WTC11 (cell line): ENCODE measurements at regions not wholly inside any gene's neighbourhood (a gene's known extent, or its start where the extent isn't known, plus 50 kb on each side); places are given as distances from the start of the nearest gene placed in this dataset.

Experiments
- ATAC-seq: fragments of 200-7000 bp; cut with Tn5 transposase; 2 replicates; pipeline ENCODE4 v1.10.0; 2021; ENCODE audit warnings: mild to moderate bottlenecking, moderate library complexity
- CTCF ChIA-PET: fragments of 300-600 bp; sonication (Branson Sonifier 250); formaldehyde crosslinking; loops from one replicate; lab custom pipeline; 2021; ENCODE audit warnings: antibody characterized with exemption; lab: Charles Lee
- POLR2A ChIA-PET: fragments of 350-600 bp; sonication (Branson Sonifier 250); formaldehyde crosslinking; loops from one replicate; lab custom pipeline; 2021; ENCODE audit warnings: antibody characterized with exemption; lab: Charles Lee
- DNase-seq: peaks from one replicate; pipeline ENCODE4 v3.0.0; 2021; ENCODE audit warnings: low spot score
- H3K27ac Mint-ChIP-seq: 2 replicates; pipeline ENCODE4 v1.8.0; 2021; ENCODE audit warnings: mixed read lengths
- H3K27me3 Mint-ChIP-seq: 2 replicates; pipeline ENCODE4 v1.8.0; 2021; ENCODE audit warnings: low read depth, mild to moderate bottlenecking, moderate library complexity, mixed read lengths
- H3K36me3 Mint-ChIP-seq: 2 replicates; pipeline ENCODE4 v1.8.0; 2021; ENCODE audit warnings: mixed read lengths
- H3K4me1 Mint-ChIP-seq: 2 replicates; pipeline ENCODE4 v1.8.0; 2022; ENCODE audit warnings: mixed read lengths
- H3K4me3 Mint-ChIP-seq: 2 replicates; pipeline ENCODE4 v1.8.0; 2021; ENCODE audit warnings: mild to moderate bottlenecking, moderate library complexity, mixed read lengths
- H3K9me3 Mint-ChIP-seq: 2 replicates; pipeline ENCODE4 v1.8.0; 2021; ENCODE audit warnings: mixed read lengths
- SMAD4 ChIP-seq: sonication (generic); formaldehyde crosslinking; IDR thresholded peaks from 2 replicates; pipeline ENCODE4 v1.8.0; 2022; ENCODE audit warnings: mild to moderate bottlenecking, missing genetic modification reagents
- ZNF121 ChIP-seq: sonication (generic); formaldehyde crosslinking; IDR thresholded peaks from 2 replicates; pipeline ENCODE4 v1.8.0; 2023; ENCODE audit warnings: missing genetic modification reagents
- ZNF219 ChIP-seq: sonication (generic); formaldehyde crosslinking; IDR thresholded peaks from 2 replicates; pipeline ENCODE4 v1.8.0; 2023; ENCODE audit warnings: missing genetic modification reagents, mild to moderate bottlenecking, borderline replicate concordance
- ZNF232 ChIP-seq: sonication (generic); formaldehyde crosslinking; IDR thresholded peaks from 2 replicates; pipeline ENCODE4 v1.8.0; 2022; ENCODE audit warnings: mild to moderate bottlenecking, missing genetic modification reagents
- ZNF263 ChIP-seq: sonication (generic); formaldehyde crosslinking; IDR thresholded peaks from 2 replicates; pipeline ENCODE4 v1.8.1; 2022; ENCODE audit warnings: low read depth, mild to moderate bottlenecking, moderate library complexity, missing genetic modification reagents
- ZNF396 ChIP-seq: fragments of 250-450 bp; sonication (Bioruptor Pico); IDR thresholded peaks from 2 replicates; pipeline ENCODE4 v1.8.0; 2021; ENCODE audit warnings: mild to moderate bottlenecking, moderate library complexity, borderline replicate concordance
- ZNF416 ChIP-seq: fragments of 250-450 bp; sonication (Bioruptor Pico); IDR thresholded peaks from 2 replicates; pipeline ENCODE4 v1.9.0; 2021; ENCODE audit warnings: mild to moderate bottlenecking, inconsistent platforms
- ZNF423 ChIP-seq: fragments of 250-450 bp; sonication (Bioruptor Pico); IDR thresholded peaks from 2 replicates; pipeline ENCODE4 v2.1.2; 2022; ENCODE audit warnings: mild to moderate bottlenecking, moderate library complexity
- ZNF671 ChIP-seq: fragments of 250-450 bp; sonication (Bioruptor Pico); IDR thresholded peaks from 2 replicates; pipeline ENCODE4 v1.8.0; 2021; ENCODE audit warnings: mild to moderate bottlenecking
- TF ChIP-seq, protein P1 (sequence below): sonication (generic); formaldehyde crosslinking; IDR thresholded peaks from 2 replicates; pipeline ENCODE4 v1.8.1; 2023; ENCODE audit warnings: mild to moderate bottlenecking, moderate library complexity, missing genetic modification reagents
- TF ChIP-seq, protein P2 (sequence below): sonication (generic); formaldehyde crosslinking; IDR thresholded peaks from 2 replicates; pipeline ENCODE4 v1.8.0; 2023; ENCODE audit warnings: missing genetic modification reagents
- TF ChIP-seq, protein P3 (sequence below): sonication (generic); formaldehyde crosslinking; conservative IDR thresholded peaks from 2 replicates; pipeline ENCODE4 v1.8.1; 2023; ENCODE audit warnings: mild to moderate bottlenecking, low read depth, missing genetic modification reagents, moderate library complexity
- TF ChIP-seq, protein P4 (sequence below): sonication (generic); formaldehyde crosslinking; IDR thresholded peaks from 2 replicates; pipeline ENCODE4 v1.8.1; 2023; ENCODE audit warnings: mild to moderate bottlenecking, missing genetic modification reagents, moderate library complexity
- TF ChIP-seq, protein P5 (sequence below): sonication (generic); formaldehyde crosslinking; IDR thresholded peaks from 2 replicates; pipeline ENCODE4 v1.8.1; 2022; ENCODE audit warnings: missing genetic modification reagents, borderline replicate concordance
- TF ChIP-seq, protein P6 (sequence below): fragments of 200-600 bp; IDR thresholded peaks from 2 replicates; pipeline ENCODE4 v1.8.0; 2022; ENCODE audit warnings: antibody characterized with exemption
- TF ChIP-seq, protein P7 (sequence below): fragments of 250-450 bp; sonication (Bioruptor Pico); IDR thresholded peaks from 2 replicates; pipeline ENCODE4 v2.1.2; 2022; ENCODE audit warnings: mild to moderate bottlenecking, moderate library complexity
- TF ChIP-seq, protein P8 (sequence below): sonication (generic); formaldehyde crosslinking; conservative IDR thresholded peaks from 2 replicates; pipeline ENCODE4 v1.8.1; 2022; ENCODE audit warnings: mild to moderate bottlenecking, missing genetic modification reagents

DNA sequence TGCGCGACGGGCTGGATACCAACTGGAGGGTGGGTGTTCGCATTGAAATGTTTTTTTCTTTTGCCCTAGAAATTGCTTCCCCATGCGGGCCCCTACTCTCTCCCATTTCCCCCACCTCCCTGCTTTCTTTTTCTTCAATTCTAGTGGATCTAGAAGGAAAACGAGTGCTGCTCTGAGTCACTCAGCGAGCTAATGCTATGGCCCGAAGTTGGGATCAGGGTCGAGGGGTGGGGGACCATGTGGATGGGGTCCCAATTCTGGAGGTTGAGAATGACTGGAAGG is 71.5 kb downstream of the SOX4 start:
- H3K4me3 Mint-ChIP-seq: peak overlapping the region; percentile 87
- H3K4me1 Mint-ChIP-seq: peaks cover 41% of the 10 kb centered on the region
- H3K27me3 Mint-ChIP-seq: peaks cover 15% of the 10 kb centered on the region
- ChIA-PET POLR2A (interaction anchor here (0.6 to 4.8 kb wide), 8 partner anchors 67 to 1156 kb away, joined by 3 to 81 read pairs (median 4); partner anchors contain the start of gene SOX4), CTCF (interaction anchor here (1.1 to 2.0 kb wide), 2 partner anchors 77 to 81 kb away, joined by 4 to 7 read pairs; no protein-coding TSS in a partner anchor)
- H3K9me3 Mint-ChIP-seq: no peaks in the 10 kb centered on the region; the same call in 1 of the 2 replicates
- H3K27ac Mint-ChIP-seq: peak overlapping the region; percentile 99
- H3K36me3 Mint-ChIP-seq: peaks cover 10% of the 10 kb centered on the region
- no peak for TF ChIP-seq ZNF396 (CRISPR knock-in tag)
- no peak for TF ChIP-seq ZNF671 (CRISPR knock-in tag)
- TF ChIP-seq, protein P1, sequence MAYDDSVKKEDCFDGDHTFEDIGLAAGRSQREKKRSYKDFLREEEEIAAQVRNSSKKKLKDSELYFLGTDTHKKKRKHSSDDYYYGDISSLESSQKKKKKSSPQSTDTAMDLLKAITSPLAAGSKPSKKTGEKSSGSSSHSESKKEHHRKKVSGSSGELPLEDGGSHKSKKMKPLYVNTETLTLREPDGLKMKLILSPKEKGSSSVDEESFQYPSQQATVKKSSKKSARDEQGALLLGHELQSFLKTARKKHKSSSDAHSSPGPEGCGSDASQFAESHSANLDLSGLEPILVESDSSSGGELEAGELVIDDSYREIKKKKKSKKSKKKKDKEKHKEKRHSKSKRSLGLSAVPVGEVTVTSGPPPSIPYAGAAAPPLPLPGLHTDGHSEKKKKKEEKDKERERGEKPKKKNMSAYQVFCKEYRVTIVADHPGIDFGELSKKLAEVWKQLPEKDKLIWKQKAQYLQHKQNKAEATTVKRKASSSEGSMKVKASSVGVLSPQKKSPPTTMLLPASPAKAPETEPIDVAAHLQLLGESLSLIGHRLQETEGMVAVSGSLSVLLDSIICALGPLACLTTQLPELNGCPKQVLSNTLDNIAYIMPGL: no peak
- TF ChIP-seq ZNF219 (CRISPR knock-in tag): no peak
- no peak for TF ChIP-seq ZNF121 (CRISPR knock-in tag)
- TF ChIP-seq ZNF232: no peak
- no peak for TF ChIP-seq ZNF423 (CRISPR knock-in tag)
- TF ChIP-seq, protein P2, sequence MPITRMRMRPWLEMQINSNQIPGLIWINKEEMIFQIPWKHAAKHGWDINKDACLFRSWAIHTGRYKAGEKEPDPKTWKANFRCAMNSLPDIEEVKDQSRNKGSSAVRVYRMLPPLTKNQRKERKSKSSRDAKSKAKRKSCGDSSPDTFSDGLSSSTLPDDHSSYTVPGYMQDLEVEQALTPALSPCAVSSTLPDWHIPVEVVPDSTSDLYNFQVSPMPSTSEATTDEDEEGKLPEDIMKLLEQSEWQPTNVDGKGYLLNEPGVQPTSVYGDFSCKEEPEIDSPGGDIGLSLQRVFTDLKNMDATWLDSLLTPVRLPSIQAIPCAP (CRISPR knock-in tag): no peak
- TF ChIP-seq ZNF416 (CRISPR knock-in tag): no peak
- TF ChIP-seq, protein P3, sequence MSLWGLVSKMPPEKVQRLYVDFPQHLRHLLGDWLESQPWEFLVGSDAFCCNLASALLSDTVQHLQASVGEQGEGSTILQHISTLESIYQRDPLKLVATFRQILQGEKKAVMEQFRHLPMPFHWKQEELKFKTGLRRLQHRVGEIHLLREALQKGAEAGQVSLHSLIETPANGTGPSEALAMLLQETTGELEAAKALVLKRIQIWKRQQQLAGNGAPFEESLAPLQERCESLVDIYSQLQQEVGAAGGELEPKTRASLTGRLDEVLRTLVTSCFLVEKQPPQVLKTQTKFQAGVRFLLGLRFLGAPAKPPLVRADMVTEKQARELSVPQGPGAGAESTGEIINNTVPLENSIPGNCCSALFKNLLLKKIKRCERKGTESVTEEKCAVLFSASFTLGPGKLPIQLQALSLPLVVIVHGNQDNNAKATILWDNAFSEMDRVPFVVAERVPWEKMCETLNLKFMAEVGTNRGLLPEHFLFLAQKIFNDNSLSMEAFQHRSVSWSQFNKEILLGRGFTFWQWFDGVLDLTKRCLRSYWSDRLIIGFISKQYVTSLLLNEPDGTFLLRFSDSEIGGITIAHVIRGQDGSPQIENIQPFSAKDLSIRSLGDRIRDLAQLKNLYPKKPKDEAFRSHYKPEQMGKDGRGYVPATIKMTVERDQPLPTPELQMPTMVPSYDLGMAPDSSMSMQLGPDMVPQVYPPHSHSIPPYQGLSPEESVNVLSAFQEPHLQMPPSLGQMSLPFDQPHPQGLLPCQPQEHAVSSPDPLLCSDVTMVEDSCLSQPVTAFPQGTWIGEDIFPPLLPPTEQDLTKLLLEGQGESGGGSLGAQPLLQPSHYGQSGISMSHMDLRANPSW (CRISPR knock-in tag): no peak
- no peak for TF ChIP-seq ZNF263 (CRISPR knock-in tag)
- TF ChIP-seq, protein P4, sequence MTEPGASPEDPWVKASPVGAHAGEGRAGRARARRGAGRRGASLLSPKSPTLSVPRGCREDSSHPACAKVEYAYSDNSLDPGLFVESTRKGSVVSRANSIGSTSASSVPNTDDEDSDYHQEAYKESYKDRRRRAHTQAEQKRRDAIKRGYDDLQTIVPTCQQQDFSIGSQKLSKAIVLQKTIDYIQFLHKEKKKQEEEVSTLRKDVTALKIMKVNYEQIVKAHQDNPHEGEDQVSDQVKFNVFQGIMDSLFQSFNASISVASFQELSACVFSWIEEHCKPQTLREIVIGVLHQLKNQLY (CRISPR knock-in tag): no peak
- TF ChIP-seq, protein P5, sequence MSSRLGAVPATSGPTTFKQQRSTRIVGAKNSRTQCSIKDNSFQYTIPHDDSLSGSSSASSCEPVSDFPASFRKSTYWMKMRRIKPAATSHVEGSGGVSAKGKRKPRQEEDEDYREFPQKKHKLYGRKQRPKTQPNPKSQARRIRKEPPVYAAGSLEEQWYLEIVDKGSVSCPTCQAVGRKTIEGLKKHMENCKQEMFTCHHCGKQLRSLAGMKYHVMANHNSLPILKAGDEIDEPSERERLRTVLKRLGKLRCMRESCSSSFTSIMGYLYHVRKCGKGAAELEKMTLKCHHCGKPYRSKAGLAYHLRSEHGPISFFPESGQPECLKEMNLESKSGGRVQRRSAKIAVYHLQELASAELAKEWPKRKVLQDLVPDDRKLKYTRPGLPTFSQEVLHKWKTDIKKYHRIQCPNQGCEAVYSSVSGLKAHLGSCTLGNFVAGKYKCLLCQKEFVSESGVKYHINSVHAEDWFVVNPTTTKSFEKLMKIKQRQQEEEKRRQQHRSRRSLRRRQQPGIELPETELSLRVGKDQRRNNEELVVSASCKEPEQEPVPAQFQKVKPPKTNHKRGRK (CRISPR knock-in tag): no peak
- TF ChIP-seq, protein P6, sequence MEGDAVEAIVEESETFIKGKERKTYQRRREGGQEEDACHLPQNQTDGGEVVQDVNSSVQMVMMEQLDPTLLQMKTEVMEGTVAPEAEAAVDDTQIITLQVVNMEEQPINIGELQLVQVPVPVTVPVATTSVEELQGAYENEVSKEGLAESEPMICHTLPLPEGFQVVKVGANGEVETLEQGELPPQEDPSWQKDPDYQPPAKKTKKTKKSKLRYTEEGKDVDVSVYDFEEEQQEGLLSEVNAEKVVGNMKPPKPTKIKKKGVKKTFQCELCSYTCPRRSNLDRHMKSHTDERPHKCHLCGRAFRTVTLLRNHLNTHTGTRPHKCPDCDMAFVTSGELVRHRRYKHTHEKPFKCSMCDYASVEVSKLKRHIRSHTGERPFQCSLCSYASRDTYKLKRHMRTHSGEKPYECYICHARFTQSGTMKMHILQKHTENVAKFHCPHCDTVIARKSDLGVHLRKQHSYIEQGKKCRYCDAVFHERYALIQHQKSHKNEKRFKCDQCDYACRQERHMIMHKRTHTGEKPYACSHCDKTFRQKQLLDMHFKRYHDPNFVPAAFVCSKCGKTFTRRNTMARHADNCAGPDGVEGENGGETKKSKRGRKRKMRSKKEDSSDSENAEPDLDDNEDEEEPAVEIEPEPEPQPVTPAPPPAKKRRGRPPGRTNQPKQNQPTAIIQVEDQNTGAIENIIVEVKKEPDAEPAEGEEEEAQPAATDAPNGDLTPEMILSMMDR: no peak
- TF ChIP-seq, protein P7, sequence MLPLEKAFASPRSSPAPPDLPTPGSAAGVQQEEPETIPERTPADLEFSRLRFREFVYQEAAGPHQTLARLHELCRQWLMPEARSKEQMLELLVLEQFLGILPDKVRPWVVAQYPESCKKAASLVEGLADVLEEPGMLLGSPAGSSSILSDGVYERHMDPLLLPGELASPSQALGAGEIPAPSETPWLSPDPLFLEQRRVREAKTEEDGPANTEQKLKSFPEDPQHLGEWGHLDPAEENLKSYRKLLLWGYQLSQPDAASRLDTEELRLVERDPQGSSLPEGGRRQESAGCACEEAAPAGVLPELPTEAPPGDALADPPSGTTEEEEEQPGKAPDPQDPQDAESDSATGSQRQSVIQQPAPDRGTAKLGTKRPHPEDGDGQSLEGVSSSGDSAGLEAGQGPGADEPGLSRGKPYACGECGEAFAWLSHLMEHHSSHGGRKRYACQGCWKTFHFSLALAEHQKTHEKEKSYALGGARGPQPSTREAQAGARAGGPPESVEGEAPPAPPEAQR (CRISPR knock-in tag): no peak
- no peak for TF ChIP-seq SMAD4
- TF ChIP-seq, protein P8, sequence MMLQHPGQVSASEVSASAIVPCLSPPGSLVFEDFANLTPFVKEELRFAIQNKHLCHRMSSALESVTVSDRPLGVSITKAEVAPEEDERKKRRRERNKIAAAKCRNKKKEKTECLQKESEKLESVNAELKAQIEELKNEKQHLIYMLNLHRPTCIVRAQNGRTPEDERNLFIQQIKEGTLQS (CRISPR knock-in tag): no peak
- TF ChIP-seq, all 79 proteins: peak for 0
- DNase-seq (no peak), ATAC-seq (peak; percentile 4)
